CD4-positive, alpha-beta T cell treated with Interleukin-4 for 1 hour (primary cell): ENCODE measurements at regions not wholly inside any gene's neighbourhood (a gene's known extent, or its start where the extent isn't known, plus 50 kb on each side); places are given as distances from the start of the nearest gene placed in this dataset.

Source experiments
- DNase-seq, 2 donors: peaks; one replicate each; pipeline ENCODE4 v3.0.0-alpha.2; 2020 to 2022

DNA sequence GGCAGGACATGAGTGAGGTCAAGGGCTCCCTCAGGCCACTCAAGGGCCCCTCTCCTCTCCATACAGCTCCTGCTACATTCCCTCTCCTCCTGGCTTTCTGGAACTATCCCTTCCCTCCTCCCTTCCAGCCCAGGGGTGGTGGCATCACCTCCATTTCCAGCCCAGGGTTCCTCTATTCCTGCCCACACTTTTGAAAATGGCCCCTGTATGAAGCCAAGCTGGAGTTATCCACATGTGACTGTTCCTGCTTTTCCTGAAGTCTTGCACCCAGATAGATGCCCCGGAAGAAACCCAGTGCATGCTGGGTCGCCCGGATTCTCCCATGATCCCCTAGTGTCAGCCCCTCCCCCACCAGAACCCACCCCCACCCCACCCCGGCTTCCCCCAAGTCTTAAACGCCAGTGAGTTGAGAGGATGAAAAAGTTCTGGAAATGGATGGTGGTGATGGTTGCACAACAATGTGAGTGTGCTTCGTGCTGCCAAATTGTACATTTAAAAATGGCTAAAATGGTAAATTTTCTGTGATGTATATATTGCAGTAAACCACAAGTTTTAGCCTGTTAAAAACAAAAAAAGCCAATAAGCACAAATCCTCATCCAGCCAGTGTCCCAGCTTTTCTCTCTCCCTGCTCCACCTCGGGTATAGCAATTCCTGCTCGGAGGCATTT, 136.9 kb downstream of the SCARB1 start:
- no peak for DNase-seq

DNA sequence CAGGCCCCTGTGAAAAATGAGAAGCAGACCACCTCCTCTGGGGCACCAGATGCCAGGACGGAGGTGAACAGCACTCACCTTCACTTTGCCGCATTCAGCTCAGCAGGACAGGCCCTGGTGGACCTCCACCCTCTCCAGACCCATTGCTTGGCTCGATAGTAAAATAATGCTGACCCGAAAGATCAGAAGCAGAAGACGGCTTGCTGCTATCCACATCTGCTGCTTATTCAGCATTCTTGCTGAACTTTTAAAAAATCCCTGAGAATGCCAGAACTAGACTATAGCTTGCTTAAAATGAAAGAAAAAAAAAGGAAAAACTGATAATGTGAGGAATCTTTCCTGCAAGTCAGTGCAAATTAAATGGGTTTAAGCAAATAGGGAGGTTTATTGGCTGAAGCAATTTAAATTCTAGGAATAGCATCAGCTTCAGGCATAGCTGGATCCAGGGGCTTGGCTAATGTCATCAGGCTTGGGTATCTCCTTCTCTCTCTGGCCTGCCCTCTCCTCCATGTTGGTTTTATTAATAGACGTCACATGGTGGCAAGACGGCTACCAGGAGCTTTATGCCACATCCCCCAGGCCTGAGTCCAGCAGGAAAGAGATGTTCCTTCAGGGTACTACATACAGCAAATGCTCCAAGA, 137.9 kb downstream of the SCARB1 start:
- DNase-seq = no peak

DNA sequence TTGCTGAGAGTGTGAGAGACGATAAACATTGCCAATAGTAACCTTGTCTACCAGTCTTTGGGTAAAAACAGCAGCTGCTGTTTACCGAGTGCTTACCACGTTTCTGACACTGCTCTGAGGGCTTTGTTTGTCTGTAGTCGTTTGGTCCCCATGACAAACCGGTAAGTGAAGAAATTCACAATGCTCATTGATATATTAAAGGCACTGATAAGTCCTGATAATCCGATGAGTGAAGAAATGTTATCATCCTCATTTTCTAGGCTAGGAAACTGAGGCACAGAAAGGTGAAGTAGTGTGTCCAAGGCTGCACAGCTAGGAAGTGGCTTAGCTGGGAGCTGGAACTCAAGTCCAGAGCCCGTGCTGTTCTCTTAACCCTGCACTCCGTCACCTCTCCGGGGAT, 138.6 kb downstream of the SCARB1 start:
- no peak for DNase-seq

DNA sequence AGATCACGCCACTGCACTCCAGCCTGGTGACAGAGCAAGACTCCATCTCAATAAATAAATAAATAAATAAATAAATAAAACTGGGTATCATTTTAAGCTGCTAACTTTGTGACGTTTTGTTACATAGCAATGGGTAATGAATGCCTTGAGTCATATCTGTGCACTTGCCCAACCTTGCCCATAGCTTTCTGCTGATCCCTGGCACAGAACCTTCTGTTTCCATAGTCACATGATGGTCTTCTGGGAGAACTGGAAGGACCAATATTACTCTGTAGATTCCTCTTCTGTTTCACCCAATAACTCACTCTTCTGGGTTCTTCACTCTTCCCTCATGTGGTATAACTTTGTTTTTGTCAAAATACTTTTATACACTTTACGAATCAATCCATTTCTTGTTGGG, 140.8 kb downstream of the SCARB1 start:
- DNase-seq = no peak

DNA sequence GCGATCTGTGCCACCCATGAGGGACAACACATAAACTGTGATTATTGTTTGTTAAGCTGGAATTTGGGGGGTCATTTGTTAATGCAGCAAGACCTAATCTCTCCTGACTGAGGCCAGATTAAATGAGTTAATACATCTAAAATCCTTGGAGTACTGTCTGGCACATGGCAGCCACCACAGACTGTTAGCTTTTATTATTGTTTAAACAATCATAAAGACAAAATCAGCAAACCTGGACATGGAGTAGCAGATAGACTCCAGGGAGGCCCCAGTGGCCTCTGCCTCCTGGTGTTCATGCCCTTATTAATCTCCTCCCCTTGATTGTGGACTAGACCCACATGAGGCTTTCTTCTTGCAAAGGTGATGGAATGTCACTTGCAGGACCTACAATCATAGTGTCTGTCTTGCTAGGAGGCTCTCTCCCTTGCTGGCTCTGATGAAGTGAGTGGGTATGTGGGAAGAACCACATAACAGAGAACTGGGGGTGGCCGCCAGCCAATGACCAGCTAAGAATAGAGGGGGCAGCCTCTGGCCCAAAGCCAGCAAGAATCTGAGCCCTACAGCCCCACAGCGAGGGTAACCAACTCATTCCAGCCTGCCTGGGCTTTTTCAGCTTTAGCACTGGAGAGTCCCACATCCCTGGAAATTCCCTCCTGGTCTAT, 142.0 kb downstream of the SCARB1 start:
- no peak for DNase-seq

DNA sequence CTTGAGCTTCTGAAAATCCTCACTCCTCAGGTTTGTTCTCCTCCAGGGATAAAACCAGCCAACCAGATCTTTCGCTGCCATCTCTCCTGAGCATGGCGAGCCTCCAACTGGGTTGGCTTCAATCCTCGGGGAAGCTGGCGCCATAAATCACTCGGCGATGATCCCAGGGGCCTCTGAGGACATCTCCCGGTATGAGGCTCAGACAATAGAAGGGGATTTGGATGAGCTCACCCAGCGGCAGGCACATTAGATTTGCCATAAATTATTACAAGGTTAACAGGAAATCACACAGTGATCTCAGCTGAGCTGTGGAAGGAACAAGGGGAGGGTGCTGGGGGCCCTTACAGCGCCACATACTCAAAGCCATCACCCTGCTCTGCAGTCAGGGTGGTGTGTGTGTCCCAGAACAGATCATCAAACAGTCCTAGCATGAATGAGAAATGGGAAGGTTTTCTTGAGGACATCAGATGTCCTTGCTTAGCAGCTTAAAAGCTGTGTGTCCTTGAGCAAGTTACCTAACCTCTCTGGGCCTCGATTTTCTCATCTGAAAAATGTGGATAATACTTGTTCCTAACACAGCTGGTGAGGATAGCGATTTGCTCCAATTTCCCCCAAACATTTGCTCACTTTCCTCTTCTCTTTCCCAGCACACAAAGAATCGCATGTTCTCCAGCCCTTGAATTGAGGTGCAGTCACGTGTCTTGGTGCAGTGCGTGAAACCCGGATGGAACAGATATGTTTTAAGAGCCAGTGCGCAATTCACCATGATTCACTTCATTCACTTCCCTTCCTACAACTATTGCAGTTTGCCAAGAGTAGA, 142.8 kb downstream of the SCARB1 start:
- peak in 1 of 2 donors; percentile 56 for DNase-seq

DNA sequence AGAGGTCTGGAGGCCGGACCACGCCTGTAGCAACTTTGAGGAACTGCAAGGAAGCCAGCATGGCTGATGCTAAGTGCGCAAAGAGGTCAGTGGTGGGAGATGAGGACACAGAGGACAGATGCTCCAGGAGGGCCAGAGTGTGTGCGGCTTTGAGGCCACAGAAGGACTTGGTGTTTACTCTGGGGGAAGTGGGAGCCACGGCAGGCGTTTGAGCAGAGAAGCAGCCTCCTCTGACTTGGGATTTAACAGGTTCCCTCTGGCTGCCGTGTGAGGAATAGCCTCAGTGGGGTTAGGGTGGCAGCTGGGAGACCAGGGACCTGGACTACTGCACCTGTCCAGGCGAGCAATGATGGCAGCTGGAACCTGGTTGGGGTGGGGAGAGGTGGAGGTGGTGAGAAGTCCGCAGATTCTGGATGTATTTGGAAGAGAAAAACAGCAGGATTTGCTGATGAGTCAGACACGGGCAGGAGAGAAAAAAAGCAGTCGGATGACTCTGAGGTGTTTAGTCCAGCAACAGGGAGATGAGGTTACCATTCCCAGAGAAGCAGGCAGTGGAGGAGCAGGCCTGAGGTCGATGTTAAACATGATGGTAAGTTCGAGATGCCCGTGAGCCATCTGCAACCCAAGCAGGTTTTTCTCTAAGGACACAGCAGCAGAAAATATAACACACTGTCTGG, 143.5 kb downstream of the SCARB1 start:
- DNase-seq = peak in 1 of 2 donors; percentile 35

DNA sequence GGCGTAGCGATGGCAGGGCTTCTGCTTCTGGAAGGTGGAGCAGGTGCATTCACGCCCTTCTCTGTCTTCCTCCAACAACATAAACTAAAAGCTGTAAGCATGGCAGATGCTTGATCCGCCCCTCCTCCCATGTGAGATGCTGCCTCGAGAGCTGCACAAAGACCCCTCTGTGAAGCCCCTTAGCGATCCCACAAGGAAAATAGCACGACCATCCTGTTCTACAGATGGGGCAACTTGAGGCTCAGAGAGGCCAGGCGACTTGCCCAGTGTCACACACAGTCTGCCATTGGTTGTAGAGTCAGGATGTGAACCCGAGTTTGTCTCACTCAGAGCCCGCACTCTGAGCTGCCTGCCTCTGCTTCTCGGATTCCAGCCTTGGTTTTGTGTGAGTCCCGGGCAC, 144.4 kb downstream of the SCARB1 start:
- no peak for DNase-seq

DNA sequence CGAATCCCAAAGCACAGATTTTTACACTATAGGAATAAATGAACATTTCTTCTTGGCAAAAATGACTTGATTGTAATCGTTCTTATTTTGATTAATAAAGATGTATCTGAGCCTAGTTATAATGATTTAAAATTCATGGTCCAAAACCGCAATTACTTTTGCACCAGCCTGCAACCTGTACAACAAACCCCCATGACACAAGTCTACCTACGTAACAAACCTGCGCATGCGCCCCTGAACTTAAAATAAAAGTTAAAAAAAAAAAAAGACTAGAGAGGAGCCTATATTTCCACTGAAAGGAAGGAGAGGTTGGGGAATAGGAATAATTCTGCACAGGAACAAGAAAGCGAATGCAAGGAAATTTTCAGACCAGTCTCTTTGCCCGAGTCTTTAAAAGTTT, 145.2 kb downstream of the SCARB1 start:
- no peak for DNase-seq

DNA sequence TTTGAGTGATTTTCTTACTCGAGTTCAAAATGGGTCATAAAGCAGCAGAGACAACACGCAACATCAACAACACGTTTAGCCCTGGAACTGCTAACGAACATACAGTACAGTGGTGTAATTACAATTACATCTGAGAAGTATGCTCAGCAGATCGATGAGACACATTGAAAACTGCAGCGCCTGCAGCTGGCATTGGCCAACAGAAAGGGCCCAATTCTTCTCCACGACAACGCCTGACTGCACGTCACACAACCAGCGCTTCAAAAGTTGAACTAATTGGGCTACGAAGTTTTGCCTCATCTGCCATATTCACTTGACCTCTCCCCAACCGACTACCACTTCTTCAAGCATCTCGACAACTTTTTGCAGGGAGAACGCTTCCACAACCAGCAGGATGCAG, 145.6 kb downstream of the SCARB1 start:
- DNase-seq = no peak

DNA sequence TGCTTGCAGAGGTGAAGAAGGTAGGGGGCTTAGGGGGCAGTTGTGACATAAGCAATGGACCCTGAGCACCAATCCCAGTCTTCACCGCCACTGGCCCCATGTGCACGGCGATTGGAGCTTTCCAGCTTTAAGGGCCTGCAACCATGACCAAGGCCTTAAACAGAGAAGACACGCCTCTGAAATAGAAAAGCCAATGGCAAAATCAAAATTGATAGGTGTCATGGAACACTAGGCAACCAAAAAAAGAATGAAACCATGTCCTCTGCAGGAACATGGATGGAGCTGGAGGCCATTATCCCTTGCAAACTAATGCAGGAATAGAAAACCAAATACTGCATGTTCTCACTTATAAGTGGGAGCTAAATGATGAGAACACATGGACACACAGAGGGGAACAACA, 146.3 kb downstream of the SCARB1 start:
- no peak for DNase-seq

DNA sequence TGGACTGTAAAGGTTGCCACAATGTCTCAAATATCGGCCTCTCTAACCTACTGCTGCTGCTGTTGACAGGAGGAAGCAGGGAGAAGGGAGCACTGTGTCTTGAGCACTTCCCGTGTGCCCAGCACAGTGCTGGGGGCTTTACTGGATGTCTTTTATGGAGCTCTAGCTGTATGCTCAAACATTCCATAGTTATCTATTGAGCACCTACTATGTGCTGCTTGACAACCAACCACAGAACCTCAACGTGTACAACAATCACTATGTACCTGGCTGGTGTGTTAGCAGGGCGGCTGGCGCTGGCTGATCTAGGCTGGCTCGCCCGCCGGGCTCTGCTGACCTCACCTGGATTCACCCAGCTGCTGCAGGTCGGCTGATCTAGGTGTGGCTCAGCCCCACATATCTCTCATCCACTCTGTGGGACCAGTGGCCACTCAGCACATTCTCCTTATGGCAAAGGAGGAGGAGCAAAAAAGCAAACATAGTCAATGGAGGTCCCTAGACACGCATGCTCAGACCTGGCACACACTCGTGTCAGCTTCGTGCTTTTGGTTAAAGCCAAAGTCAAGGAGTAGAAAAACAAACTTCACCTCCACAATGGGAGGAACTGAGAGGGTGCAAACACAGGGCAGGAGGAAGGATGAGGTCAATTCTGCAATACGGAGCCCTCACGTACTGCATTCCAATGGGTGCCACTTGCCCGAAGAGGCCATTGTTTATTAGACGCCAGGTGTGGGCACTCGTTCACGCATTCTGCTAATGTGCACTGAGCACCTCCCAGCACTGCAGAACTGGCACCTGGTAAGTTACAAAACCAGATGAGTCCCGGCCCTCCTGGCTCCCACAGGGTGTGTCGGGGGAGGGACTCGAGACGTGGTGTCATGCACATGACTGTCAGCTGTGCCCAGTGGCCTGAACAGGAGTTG, 147.2 kb downstream of the SCARB1 start:
- DNase-seq = no peak

DNA sequence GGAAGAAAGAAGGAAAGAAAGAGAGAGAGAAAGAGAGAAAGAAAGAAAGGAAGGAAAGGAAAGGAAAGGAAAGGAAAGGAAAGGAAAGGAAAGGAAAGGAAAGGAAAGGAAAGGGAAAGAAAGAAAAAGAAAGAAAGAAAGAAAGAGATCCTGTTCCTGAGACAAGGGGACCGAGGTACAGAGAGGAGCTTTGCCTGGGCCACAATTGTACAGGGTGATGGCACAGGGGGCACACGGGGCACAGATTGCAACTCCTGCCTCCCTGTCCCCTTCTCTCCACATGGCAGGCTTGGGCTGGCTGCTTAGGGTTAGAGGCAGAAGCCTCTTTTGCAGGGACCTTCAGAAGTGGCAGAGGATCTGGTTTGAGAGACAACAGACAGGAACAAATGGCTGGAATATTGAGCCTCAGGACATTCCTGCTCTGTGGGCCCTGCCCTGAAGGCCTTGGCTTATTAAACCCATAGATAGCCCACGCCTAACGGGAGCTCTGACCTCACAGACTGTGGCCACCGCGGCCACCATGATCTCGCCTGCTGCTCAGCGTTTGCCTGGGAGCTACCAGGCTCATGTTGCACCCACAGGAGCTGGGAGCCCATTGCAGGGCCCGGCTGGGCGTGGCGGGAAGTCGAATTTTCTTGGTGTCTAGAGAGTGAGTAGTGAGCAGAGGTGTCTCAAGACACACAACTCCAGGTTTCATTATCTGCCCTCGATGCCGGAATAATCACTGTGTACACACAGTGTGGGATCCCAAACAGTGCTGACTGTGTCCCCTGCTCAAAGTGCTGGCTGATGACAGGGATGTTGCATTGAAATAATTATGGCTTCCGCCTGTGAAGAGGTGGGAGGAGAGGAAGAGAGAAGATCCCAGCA, 147.9 kb upstream of the NCOR2 start:
- DNase-seq = no peak

DNA sequence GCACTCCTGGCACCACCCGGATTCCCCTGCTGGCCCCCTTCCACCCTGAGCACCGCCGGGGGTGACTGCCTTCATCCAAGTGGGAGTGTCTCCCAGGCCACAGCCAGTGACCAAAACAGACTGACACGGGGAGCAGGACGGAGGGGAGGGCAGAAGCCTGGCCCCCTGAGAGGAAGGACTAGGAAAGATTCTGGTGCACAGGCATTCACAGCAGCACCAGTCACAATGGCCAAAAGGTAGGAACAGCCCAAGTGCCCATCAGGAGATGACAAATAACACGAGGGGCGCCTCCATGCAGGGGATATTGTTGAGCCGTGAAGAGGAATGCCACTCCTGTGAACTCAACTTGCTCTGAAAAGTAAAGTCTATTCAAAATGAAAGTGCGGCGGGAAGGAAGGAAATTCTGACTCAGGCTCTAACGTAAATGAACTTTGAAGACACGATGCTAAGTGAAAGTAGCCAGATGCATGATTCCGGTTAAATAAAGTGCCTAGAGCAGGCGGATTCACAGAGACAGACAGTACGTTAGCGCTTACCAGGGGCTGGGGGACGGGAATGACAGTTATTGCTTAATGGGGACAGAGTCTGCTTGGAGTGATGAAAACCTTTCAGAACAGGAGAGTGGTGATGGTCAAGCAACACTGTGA, 146.1 kb upstream of the NCOR2 start:
- peak; percentile 76 for DNase-seq

DNA sequence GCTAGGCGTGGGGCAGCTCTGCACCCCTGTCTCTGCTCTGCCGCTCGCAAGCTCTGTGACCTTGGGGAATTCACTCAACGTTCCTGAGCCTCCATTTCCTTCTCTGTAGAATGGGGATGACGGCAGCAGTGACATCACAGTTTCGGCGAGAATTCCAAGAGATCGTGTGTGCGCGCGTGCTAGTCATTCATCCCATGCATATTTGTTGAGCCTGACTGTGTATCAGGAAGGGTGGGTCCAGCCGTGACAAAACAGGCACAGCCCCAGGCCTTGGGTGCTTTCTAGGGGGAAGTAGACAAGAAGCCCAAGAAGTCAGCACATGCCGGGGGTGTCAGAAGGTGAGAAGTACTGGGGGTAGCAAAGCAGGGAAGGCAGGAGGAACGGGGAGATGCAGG, 145.6 kb upstream of the NCOR2 start:
- DNase-seq = peak; percentile 26 to 87

DNA sequence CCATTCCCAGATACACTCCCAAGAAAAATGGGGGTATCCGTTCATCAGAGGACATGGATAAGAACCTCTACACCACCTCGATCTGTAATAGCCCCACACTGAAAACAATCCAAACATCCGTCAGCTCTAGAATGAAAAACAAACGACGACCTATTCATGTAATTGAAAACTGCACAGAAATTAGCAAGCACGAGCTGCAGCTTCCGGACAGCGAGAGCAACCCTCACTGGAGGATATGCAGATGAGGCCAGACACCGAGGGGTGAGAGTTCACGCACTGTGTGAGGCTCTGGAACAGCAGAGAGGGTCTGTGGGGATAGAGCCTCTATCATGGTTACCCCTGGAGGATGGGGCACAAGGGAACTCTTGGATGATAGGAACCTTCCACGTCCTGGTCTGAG, 143.9 kb upstream of the NCOR2 start:
- no peak for DNase-seq

DNA sequence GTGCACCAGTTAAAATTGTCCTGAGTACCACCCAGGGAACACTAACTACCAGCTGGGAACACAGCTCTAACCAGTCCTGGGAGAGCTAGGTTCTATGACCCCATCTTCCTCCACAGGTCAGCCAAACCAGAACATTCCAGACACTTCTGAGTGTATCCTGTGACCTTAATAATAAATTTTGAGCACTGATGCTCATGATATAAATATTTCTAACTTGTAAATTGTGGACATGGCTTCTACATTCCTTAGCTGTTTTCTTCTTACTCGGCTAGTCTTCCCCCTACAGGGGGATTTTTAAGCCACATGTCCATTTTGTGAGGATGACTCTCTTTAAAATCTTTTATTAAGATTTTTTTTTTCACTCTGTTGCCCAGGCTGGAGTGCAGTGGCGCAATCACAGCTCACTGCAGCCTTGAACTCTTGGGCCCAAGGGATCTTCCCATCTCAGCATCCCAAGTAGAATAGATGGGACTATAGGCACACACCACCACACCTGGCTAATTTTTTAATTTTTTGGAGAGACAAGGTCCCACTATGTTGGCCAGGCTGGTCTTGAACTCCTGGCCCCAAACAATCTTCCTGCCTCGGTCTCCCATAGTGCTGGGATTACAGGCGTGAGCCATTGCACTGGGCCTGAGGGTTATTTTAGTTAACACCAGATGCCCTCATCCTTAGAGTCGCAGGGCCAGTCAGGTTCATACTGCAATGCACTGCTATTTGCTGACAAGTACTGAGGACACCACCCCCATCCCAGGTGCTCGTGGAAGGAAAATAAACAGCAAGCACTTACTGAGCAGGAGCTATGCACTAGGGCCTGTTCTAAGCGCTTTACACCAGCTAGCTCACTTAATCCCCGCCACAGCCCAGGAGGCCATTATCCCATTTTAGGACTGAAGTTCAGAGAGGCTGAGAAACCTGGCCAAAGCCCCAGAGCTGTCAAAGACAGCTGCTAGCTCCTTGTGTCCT, 142.6 kb upstream of the NCOR2 start:
- no peak for DNase-seq

DNA sequence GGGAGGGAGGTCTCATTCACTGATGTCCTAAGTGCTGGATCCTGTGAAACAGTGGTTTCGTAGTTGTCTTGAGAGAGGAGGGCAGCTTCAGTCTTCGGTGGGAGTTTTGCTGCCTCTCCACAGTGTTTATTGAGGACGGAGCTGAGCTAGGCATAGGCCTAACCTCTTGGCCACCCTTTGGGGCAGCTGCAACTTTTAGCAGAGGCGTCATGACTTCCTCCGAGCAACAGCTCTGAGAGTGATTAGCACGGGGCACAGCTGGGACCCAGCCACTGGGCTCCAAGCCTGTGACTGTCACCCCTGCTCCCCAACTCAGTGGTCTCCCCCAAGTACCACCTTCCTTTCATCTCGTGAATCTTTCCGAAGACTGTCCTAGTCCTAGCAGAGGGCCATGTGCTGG, 139.9 kb upstream of the NCOR2 start:
- no peak for DNase-seq

DNA sequence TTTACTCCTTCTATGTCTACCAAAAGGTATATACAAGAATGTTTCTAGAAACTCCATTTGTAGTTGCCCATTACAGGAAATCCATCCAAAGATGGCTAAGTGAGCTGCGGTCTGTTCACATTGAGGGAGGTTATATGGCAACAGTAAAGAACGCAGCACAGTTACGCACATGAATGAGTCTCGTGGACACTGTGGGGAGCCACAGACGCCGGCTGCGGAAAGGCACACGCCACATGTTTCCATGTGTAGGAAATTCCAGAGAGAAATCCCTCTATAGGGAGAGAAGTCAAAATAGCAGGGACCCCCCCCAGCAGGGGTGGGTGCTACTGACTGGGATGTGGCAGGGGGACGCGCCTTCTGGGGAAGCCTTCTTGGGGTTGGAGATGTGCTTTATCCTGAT, 139.0 kb upstream of the NCOR2 start:
- DNase-seq = no peak
